ENCODE measurements at regions not wholly inside any gene's neighbourhood (a gene's known extent, or its start where the extent isn't known, plus 50 kb on each side); places are given as distances from the start of the nearest gene placed in this dataset.
"Not testable (repeated sequence)": the region's sequence is repeated elsewhere in the genome, so short reads cannot be mapped to it uniquely, and the experiment has no call there.

GRCh38 chr1:105208581-105208980 is 1458.9 kb downstream of the AMY1C start:
- DNase-seq, result no peak

GRCh38 chr1:105210747-105211146 is 1461.0 kb downstream of the AMY1C start:
- no peak for DNase-seq

- DNase-seq, result no peak
Observed at GRCh38 chr1:105231378-105231777, 1481.7 kb downstream of the AMY1C start.

- DNase-seq, result no peak
Observed at GRCh38 chr1:105243411-105243810, 1493.7 kb downstream of the AMY1C start.

GRCh38 chr1:105243969-105244368 is 1494.3 kb downstream of the AMY1C start:
- no peak for DNase-seq

GRCh38 chr1:105254906-105255305 is 1505.2 kb downstream of the AMY1C start:
- DNase-seq, result no peak

GRCh38 chr1:105260001-105260400 is 1510.3 kb downstream of the AMY1C start:
- DNase-seq, result no peak

GRCh38 chr1:105270966-105271365 is 1521.3 kb downstream of the AMY1C start:
- no peak for DNase-seq

GRCh38 chr1:105272376-105272775 is 1522.7 kb downstream of the AMY1C start:
- not testable (repeated sequence) for DNase-seq

GRCh38 chr1:105294838-105295237 is 1545.1 kb downstream of the AMY1C start:
- DNase-seq, result no peak

GRCh38 chr1:105310063-105310462 is 1560.4 kb downstream of the AMY1C start:
- DNase-seq, result no peak

- DNase-seq, result no peak
Observed at GRCh38 chr1:105317976-105318375, 1568.3 kb downstream of the AMY1C start.

- no peak for DNase-seq
Observed at GRCh38 chr1:105326886-105327285, 1577.2 kb downstream of the AMY1C start.

- DNase-seq, result no peak
Observed at GRCh38 chr1:105337420-105337819, 1587.7 kb downstream of the AMY1C start.

- no peak for DNase-seq
Observed at GRCh38 chr1:105343317-105343716, 1593.6 kb downstream of the AMY1C start.

- DNase-seq, result no peak
Observed at GRCh38 chr1:105359457-105359856, 1609.8 kb downstream of the AMY1C start.

GRCh38 chr1:105362438-105362837 is 1612.7 kb downstream of the AMY1C start:
- no peak for DNase-seq

- DNase-seq, result no peak
Observed at GRCh38 chr1:105368446-105368845, 1618.7 kb downstream of the AMY1C start.

- DNase-seq, result no peak
Observed at GRCh38 chr1:105373681-105374080, 1624.0 kb downstream of the AMY1C start.

- DNase-seq, result no peak
Observed at GRCh38 chr1:105386489-105386888, 1636.8 kb downstream of the AMY1C start.

GRCh38 chr1:105396001-105396400 is 1646.3 kb downstream of the AMY1C start:
- no peak for DNase-seq

GRCh38 chr1:105398909-105399308 is 1649.2 kb downstream of the AMY1C start:
- DNase-seq, result no peak

- DNase-seq, result no peak
Observed at GRCh38 chr1:105399716-105400115, 1650.0 kb downstream of the AMY1C start.

GRCh38 chr1:105416261-105416660 is 1640.2 kb upstream of the PRMT6 start:
- DNase-seq, result no peak

- DNase-seq, result no peak
Observed at GRCh38 chr1:105419030-105419429, 1637.4 kb upstream of the PRMT6 start.

- peak; percentile 1 for DNase-seq
Observed at GRCh38 chr1:105427543-105427942, 1628.9 kb upstream of the PRMT6 start.
